Spleen (tissue), 11 donors: ENCODE measurements at regions not wholly inside any gene's neighbourhood (a gene's known extent, or its start where the extent isn't known, plus 50 kb on each side); places are given as distances from the start of the nearest gene placed in this dataset.

Experiments used
- DNase-seq: peaks from one replicate; pipeline ENCODE4 v3.0.0-alpha.2; 2020
- H3K27ac ChIP-seq, 8 donors: fragments of 200-600 bp; sonication (generic) in 7 of 8; 1 replicate in 4 of 8; 2 replicates in 4 of 8; pipeline versions ENCODE4 v1.5.0 to v1.8.0; 2016 to 2021; ENCODE audit warnings: inconsistent platforms in 4 of 8, mild to moderate bottlenecking in 4 of 8, moderate library complexity in 1 of 8
- H3K27me3 ChIP-seq, 7 donors: fragments of 200-600 bp; sonication (generic) in 6 of 7; replicated peaks in 1 of 7; 1 replicate in 4 of 7; 2 replicates in 3 of 7; pipeline versions ENCODE4 v1.5.0 to v1.8.0; 2016 to 2021; ENCODE audit warnings: inconsistent platforms in 3 of 7, mild to moderate bottlenecking in 1 of 7
- H3K36me3 ChIP-seq, 6 donors: fragments of 200-600 bp; sonication (generic) in 5 of 6; 1 replicate in 4 of 6; 2 replicates in 2 of 6; pipeline versions ENCODE4 v1.5.0 to v1.8.0; 2016 to 2021; ENCODE audit warnings: inconsistent platforms in 2 of 6
- H3K4me1 ChIP-seq, 6 donors: fragments of 200-600 bp; sonication (generic) in 5 of 6; 1 replicate in 3 of 6; 2 replicates in 3 of 6; pipeline versions ENCODE4 v1.5.0 to v1.8.0; 2016 to 2021; ENCODE audit warnings: inconsistent platforms in 3 of 6
- H3K4me3 ChIP-seq, 8 donors: fragments of 200-600 bp; sonication (generic) in 7 of 8; 1 replicate in 4 of 8; 2 replicates in 4 of 8; pipeline versions ENCODE4 v1.5.0 to v1.8.0; 2016 to 2021; ENCODE audit warnings: inconsistent platforms in 4 of 8, mild to moderate bottlenecking in 4 of 8, moderate library complexity in 2 of 8
- H3K9me3 ChIP-seq, 8 donors: fragments of 200-600 bp; sonication (generic) in 7 of 8; 1 replicate in 4 of 8; 2 replicates in 4 of 8; pipeline versions ENCODE4 v1.5.0 to v1.8.0; 2016 to 2021; ENCODE audit warnings: inconsistent platforms in 4 of 8
- POLR2A ChIP-seq, 3 donors: fragments of 450-650 bp; IDR thresholded peaks; one replicate each; pipeline ENCODE4 v1.5.1; 2017; ENCODE audit warnings: antibody characterized with exemption in 3 of 3, mild to moderate bottlenecking in 1 of 3
- POLR2AphosphoS5 ChIP-seq, 3 donors: sonication (generic); formaldehyde crosslinking; IDR thresholded peaks; one replicate each; pipeline ENCODE4 v1.5.1; 2017; ENCODE audit warnings: antibody characterized with exemption in 3 of 3
- WGBS, 5 donors: extraction: QIAGEN DNeasy Blood & Tissue Kit in 3 of 5; methylation state at CpG; one replicate each; pipeline versions ENCODE4 v1.1.5 to v1.1.7; 2013 to 2018; 5-methylcytosine and 5-hydroxymethylcytosine counted together
- intact Hi-C: fragments of 100-400 bp; cut with DNase I; formaldehyde crosslinking; loops from one replicate; pipeline ENCODE4 v1.15.0; 2023; ENCODE audit warnings: low total_unique reads
- TF ChIP-seq, protein P1 (sequence below), 11 experiments: fragments of 200-600 bp in 7 of 11; fragments of 450-650 bp in 4 of 11; sonication (generic) in 4 of 11; IDR thresholded peaks in 8 of 11; conservative IDR thresholded peaks in 3 of 11; 1 replicate in 7 of 11; 2 replicates in 4 of 11; pipeline versions ENCODE4 v1.4.0 to v1.8.0; 2016 to 2021; ENCODE audit warnings: antibody characterized with exemption in 11 of 11, inconsistent platforms in 4 of 11, mild to moderate bottlenecking in 1 of 11
- donor health status: healthy with polysubstance abuse.
- donor health status: DM: no; HTN: no; CAD: no; lungs with moderate emphysema.
- donor health status: DM: no; HTN: no; CAD: no.
- donor health status: Bipolar disorder and iron deficiency.
- donor health status: healthy.
- donor health status: DM: no; HTN: no; CAD: no.
- donor health status: DM: yes; HTN: yes; CAD: no.

- no peaks in the 10 kb centered on the region for H3K36me3 ChIP-seq
Observed at GRCh38 chr6:135121434-135121833, 59.7 kb upstream of the MYB start.

DNA sequence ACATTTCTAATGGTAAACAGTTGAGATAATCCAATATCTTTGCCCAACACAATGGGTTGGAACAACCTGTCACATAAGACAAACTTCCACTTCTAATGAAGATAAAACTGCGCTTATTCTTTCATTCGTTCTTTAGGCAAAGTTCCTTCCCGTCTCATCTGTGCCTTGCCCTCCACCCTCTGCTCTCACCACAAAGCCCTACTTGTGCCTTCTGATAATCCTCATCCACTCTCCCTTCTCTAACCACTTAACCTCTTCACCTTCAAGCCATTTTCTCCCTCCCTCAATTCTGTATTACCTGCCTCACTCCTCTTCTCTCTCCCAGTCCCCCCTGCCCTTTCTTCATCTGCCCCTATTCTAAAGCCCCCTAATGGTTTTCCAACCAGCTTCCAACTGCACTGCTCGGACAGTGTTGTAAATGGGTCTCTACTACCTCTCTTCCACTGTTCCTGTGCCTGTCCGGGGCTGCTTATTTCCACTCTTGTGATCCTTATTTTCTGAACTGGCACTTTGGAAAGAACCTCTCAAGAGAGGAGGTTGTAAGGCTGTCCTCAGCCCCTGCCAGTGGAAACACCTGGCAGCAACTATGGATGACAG, 62.9 kb upstream of the MYB start:
- intact Hi-C loops = no loop called here
- Histone ChIP-seq H3K36me3 (no peaks in the 10 kb centered on the region), H3K27ac (no peak overlapping the region), H3K4me3 (no peak overlapping the region), H3K4me1 (peaks cover 0 to 16% (median 4%) of the 10 kb centered on the region in 6 donors), H3K9me3 (no peaks in the 10 kb centered on the region), H3K27me3 (peaks cover 0 to 2% (median 0%) of the 10 kb centered on the region in 7 donors)
- no peak for DNase-seq
- 82 to 89% (median 85%) methylated on average over 5 of the region's 5 CpGs for WGBS, 5 donors
- TF ChIP-seq POLR2AphosphoS5 (IDR thresholded peaks at IDR 0.05) (no peak), POLR2A (IDR thresholded peaks at IDR 0.05) (no peak)
- TF ChIP-seq, protein P1, sequence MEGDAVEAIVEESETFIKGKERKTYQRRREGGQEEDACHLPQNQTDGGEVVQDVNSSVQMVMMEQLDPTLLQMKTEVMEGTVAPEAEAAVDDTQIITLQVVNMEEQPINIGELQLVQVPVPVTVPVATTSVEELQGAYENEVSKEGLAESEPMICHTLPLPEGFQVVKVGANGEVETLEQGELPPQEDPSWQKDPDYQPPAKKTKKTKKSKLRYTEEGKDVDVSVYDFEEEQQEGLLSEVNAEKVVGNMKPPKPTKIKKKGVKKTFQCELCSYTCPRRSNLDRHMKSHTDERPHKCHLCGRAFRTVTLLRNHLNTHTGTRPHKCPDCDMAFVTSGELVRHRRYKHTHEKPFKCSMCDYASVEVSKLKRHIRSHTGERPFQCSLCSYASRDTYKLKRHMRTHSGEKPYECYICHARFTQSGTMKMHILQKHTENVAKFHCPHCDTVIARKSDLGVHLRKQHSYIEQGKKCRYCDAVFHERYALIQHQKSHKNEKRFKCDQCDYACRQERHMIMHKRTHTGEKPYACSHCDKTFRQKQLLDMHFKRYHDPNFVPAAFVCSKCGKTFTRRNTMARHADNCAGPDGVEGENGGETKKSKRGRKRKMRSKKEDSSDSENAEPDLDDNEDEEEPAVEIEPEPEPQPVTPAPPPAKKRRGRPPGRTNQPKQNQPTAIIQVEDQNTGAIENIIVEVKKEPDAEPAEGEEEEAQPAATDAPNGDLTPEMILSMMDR (IDR thresholded peaks at IDR 0.05 in 8 of 11, conservative IDR thresholded peaks at IDR 0.05 in 3 of 11) = no peak

More at GRCh38 chr6:135121434-135121833, 59.7 kb upstream of the MYB start:
- 76 to 86% (median 82%) methylated on average over 1 of the region's 1 CpG for WGBS, 5 donors
- Histone ChIP-seq H3K4me1 (peaks cover 0 to 5% (median under 1%) of the 10 kb centered on the region in 6 donors), H3K27ac (no peak overlapping the region), H3K4me3 (no peak overlapping the region), H3K9me3 (no peaks in the 10 kb centered on the region), H3K27me3 (peaks cover 0 to 2% (median 0%) of the 10 kb centered on the region in 7 donors)
- DNase-seq = no peak
- TF ChIP-seq POLR2A (IDR thresholded peaks at IDR 0.05) (no peak), POLR2AphosphoS5 (IDR thresholded peaks at IDR 0.05) (no peak)
- intact Hi-C loops = no loop called here

DNA sequence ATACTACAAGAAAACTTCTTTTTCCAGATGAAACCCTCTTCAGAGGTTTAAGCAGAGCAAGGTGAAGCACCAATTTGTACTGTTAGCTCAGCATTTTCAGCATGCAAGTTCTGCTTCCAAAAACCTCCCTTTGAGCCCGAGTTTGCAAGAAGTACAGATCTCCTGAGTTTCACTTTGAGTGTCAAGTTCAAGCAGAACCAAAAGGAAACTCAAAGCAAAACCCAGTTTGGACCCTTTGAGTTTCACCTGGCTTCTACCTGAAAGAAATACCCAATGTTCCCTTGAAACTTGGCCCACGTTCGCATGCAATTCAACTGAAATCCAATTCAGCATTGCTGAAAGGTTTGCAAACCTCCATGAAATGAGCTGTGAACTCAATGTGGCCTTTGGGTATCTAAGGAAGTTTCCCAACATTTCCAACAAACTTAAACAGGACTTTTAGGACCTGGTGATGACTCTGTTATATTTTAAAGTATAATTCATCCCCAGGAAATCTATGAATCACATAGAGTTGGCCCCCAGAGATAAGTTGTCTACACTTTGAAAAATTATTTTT, 62.9 kb upstream of the HBS1L start:
- Histone ChIP-seq H3K27ac (no peak overlapping the region), H3K4me3 (no peak overlapping the region), H3K36me3 (no peaks in the 10 kb centered on the region), H3K9me3 (no peaks in the 10 kb centered on the region), H3K27me3 (peaks cover 0 to 2% (median 0%) of the 10 kb centered on the region in 7 donors), H3K4me1 (peaks cover 0 to 16% (median 4%) of the 10 kb centered on the region in 6 donors)
- 45 to 67% (median 57%) methylated on average over 3 of the region's 3 CpGs for WGBS, 5 donors
- TF ChIP-seq, protein P1 (IDR thresholded peaks at IDR 0.05 in 8 of 11, conservative IDR thresholded peaks at IDR 0.05 in 3 of 11) = no peak
- TF ChIP-seq POLR2A (IDR thresholded peaks at IDR 0.05) (no peak), POLR2AphosphoS5 (IDR thresholded peaks at IDR 0.05) (no peak)
- intact Hi-C loops = no loop called here
- DNase-seq = no peak

DNA sequence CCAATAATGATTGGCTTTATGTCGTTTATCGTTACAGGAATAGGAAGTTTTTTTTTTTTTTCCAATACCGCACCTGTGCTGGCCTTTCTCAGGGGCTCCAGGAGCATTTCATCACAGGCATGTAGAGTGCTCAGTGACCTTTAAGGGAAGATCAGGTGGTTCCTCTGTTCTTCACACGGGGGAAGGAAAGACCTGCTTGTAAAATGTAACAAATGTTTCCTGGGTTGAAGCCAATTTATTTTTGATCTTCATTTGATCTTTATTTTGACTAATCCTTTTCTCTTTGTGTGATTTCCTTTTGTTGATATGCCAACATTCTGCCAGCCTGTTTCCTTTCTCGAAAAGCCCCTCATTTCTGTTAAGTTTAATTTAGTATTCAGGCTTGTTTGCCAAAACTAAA, 61.9 kb upstream of the HBS1L start:
- no peak for TF ChIP-seq POLR2A (IDR thresholded peaks at IDR 0.05)
- no peak for TF ChIP-seq POLR2AphosphoS5 (IDR thresholded peaks at IDR 0.05)
- TF ChIP-seq, protein P1 (IDR thresholded peaks at IDR 0.05 in 8 of 11, conservative IDR thresholded peaks at IDR 0.05 in 3 of 11) = no peak
- intact Hi-C loops = no loop called here
- Histone ChIP-seq H3K4me1 (peaks cover 0 to 16% (median 4%) of the 10 kb centered on the region in 6 donors), H3K4me3 (no peak overlapping the region), H3K36me3 (no peaks in the 10 kb centered on the region), H3K27me3 (peaks cover 0 to 2% (median 0%) of the 10 kb centered on the region in 7 donors), H3K9me3 (no peaks in the 10 kb centered on the region), H3K27ac (no peak overlapping the region)
- DNase-seq = no peak
- WGBS, 5 donors = 11 to 20% (median 15%) methylated on average over 5 of the region's 5 CpGs
